KBM-7 (cell line): ENCODE measurements at regions not wholly inside any gene's neighbourhood (a gene's known extent, or its start where the extent isn't known, plus 50 kb on each side); places are given as distances from the start of the nearest gene placed in this dataset.
"Not testable (repeated sequence)": the region's sequence is repeated elsewhere in the genome, so short reads cannot be mapped to it uniquely, and the experiment has no call there.

Experiments
- DNase-seq: peaks from one replicate; pipeline ENCODE4 v3.0.0-alpha.2; 2015
- in situ Hi-C: fragments of 300-500 bp; cut with MboI; formaldehyde crosslinking; loops from 2 replicates; pipeline ENCODE4 v1.14.3; 2020; ENCODE audit warnings: low sequenced_read_pairs, low pct_unique_long_range_greater_than_20kb, mixed read lengths

DNA sequence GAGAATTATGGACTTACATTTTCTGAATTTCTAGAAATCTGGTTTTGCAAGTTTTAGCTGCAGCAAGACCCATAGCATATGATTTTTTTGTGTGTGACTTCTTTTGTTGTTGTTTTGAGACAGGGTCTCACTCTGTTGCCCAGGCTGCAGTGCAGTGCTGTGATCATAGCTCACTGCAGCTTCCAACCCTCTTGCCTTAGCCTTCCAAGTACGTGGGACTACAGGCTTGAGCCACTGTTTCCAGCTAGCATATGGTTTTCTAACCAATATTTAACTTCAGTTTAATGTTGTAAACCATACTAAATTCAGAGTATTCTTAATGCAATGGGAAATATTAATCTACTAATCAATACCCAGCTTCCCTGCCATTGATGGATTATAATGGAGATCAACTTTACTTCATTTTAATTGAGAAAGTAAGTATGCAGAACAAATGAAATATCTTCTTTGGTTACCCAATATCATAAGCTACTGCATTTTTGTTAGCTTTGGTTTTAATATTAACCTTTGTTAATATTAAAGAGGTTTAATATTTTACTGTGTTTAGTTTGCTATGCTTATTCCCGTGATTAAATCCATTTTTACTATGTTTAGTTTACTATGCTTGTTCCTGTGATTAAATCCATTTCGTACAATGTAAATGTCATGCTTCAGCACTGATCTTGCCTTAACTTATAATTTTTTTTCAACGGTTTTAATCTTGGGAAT lies 273.4 kb upstream of the TMEFF2 start:
- no peak for DNase-seq
- in situ Hi-C loops: no loop called here

DNA sequence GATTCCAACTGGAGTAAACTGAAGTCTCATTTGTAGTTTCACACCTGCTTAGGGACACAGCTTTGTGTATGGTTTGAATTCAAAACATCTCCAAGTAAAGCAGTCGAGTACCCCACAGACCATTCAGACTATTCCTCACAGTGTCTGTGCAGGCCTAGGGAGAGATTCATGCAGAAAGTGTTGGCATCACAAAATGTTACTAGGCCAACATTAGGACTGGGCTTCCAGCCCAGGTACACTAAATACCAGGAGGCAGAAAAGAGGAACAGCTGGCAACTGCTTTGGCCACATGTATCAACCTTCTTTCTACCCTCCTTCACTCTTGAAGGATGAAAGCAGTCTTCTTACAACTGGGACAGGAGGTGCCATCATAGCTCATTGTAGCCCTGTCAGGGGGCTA lies 270.4 kb upstream of the TMEFF2 start:
- in situ Hi-C loops: no loop called here
- DNase-seq: no peak

DNA sequence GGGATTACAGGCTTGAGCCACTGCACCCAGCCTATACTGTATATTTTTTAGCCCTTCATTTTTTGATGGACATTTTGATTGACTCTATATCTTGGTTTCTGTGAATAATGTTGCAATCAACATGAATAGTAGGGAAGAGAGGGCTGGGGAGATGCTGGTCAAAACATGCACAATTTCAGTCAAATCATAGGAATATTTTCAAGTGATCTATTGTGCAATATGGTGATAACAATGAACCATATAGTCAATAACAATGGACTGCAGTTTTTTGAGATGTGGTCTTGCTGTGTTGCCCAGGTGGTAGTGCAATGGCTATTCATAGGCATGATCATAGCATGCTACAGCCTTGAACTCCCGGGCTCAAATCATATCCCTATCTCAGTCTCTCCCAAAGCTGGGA lies 264.7 kb upstream of the TMEFF2 start:
- in situ Hi-C loops: no loop called here
- DNase-seq: no peak

DNA sequence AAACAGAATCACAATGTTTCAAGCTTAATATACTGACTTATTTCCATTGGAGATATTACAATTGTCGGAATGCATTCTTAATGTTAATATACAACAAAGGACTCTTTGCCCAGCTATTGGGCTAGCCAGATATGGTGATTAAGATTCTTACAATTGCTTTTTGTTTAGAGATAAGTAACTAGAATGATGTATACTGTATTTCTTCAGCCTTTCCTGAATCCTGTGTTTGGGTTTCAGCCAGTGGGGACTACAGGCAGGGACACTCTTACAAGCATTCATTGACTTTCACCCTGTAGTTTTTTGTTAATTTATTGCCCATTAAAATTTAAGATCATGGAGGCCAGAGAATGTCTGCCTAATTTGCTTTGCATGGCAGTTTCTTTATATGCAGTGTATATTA lies 254.1 kb upstream of the TMEFF2 start:
- DNase-seq: no peak
- in situ Hi-C loops: no loop called here

DNA sequence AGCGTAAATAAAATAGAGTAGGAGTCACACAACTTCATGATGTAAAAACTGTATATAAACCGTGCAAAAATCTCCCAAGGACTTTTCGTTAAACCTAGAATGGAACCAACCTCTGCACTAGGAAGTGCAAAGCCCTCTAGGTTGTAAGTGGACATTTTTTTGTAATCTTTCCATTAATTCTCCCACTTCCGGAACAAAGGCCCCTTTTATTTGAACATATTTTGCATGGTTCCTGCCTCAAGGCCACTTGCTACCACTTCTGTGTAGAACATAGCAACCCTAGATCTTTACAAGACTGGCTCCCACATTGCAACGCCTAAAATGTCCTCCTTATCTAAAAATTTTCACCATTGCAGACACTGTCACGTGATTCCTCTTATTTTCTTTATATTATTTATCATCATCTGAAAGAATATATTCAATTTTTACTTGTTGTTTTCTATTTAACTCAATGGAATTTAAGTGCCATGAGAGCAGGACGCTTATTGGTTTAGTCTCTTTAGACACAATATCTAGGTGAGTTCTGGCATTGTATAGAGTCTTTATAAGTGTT lies 249.6 kb upstream of the TMEFF2 start:
- DNase-seq: no peak
- in situ Hi-C loops: no loop called here

DNA sequence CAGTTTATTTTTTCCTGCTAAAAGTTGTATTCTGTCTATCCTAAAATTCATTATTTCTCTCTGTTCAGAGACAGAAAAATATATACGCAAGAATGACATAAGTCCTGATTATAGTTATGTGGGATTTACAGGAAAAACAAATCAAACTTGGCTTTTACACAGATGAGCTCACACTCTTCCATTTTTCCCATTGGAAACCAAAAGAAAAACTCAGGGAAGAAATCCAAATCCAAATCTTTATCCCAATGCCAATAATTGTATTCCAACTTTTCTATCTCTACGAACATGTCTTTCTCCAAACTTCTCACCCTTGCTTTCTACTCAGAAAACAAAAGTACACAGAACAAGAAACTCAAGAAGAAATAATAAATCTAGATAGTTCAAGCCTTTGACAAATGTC lies 249.1 kb upstream of the TMEFF2 start:
- no peak for DNase-seq
- in situ Hi-C loops: no loop called here

DNA sequence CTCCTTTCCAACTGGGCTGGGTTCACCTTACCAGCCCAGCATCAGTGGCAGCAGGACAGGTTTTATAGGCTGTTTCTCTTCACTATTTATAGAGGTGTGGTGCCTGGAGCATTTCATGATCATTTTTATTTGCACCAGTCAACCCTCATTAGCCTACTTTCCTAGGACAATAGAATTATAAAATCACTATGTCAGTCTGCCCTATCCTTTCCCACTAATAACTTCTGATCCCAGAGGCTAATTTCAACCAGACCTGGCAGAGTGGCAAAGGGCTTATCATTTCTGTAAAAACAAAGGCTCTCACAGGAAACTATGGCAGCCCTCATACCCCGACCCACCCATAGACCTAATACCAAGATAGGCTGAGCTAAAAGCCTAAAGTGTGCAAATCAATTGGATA lies 243.5 kb upstream of the TMEFF2 start:
- in situ Hi-C loops: no loop called here

DNA sequence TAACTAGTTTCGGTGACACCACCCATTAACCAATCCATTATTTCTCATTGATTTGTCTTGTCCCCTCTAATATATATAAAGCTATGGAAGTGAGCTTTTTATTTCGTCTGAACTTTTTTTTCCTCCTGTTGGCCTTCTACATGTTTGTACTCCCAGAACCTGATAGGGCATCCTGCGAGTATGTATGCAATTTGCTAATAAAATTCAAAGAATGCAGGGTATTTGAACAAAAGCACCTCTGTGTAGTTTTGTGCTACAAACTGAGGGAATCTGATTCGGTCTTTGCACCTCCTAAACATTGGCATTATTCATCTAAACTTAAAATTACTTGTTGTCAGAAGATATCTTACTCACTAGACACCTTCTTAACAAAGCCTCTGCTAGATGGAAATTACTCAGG lies 242.9 kb upstream of the TMEFF2 start:
- in situ Hi-C loops: no loop called here
- no peak for DNase-seq

More for the DNA sequence above, 243.5 kb upstream of the TMEFF2 start:
- DNase-seq: no peak

DNA sequence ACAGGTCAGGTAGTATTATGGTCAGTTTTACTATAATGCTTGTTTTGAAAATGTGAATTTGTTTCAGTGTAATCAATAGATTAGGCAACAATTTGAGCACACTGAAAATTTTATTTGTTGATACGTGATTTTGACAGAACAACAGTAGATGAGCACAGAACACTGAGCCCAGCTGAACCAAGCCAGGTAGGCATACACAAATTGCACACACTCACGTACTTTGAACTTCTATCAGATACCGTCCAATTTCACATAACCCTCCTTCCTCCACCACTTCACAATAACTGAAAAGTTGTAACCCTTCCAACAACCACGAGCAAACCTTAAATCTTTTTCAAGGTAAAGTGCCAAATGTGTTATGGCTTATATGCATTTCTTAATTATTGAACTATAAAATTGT lies 229.5 kb upstream of the TMEFF2 start:
- in situ Hi-C loops: no loop called here
- DNase-seq: no peak

DNA sequence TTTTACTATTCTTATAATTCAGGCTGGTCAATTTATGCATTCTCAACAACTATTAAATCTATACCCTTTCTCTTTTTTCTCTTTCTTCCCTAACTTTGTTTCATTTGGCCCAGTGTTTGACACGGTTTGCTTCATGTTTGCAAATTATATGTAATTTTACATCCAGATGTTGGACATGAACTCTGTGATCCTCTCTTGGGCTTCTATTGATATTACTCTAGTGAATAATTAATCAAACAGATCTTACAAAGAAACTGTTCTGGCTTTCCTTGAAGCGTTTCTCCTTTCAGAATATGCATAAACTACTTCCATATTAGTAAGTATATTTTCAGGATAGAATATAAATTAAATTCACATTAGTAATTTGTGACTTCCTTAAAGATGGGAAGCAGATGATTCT lies 225.1 kb upstream of the TMEFF2 start:
- in situ Hi-C loops: no loop called here
- no peak for DNase-seq

DNA sequence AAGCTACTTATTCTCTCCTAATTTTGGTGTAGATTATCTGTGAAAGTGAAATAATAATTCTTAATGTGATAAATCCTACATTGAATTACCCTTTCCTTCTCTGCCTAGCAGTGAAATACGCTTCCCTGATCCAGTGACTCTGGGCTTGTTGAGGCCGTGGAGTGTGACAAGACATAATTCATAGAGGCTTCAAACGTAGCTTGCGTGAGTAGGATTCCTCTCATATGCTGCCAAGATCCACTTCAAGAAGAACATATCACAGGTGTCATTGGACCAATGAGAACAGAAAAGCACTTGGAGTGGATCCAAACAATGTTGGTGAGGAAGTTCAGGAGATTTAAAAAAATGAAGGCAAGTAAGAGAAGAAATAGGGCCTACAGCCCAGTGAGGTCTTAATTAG lies 221.3 kb upstream of the TMEFF2 start:
- in situ Hi-C loops: no loop called here
- no peak for DNase-seq

DNA sequence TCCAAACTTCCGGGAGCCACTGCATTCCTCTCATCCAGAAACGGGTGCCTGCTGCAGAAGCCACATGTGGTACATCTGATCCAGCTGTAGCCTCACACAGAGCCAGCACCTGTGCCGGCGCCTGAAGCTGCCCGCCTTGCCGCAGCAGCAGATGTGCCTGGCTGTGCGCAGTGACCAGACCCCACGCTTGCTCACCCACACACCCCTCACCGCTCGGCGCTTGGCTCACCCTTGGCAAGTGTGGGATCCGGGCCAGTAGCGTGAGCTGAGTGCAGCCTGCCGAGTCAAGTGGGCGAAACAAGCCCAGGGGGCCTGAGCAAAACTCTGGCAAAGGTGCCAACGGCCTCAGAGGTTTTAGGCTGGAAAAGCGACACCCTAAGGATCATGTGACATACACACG lies 220.1 kb upstream of the TMEFF2 start:
- no peak for DNase-seq
- in situ Hi-C loops: no loop called here

DNA sequence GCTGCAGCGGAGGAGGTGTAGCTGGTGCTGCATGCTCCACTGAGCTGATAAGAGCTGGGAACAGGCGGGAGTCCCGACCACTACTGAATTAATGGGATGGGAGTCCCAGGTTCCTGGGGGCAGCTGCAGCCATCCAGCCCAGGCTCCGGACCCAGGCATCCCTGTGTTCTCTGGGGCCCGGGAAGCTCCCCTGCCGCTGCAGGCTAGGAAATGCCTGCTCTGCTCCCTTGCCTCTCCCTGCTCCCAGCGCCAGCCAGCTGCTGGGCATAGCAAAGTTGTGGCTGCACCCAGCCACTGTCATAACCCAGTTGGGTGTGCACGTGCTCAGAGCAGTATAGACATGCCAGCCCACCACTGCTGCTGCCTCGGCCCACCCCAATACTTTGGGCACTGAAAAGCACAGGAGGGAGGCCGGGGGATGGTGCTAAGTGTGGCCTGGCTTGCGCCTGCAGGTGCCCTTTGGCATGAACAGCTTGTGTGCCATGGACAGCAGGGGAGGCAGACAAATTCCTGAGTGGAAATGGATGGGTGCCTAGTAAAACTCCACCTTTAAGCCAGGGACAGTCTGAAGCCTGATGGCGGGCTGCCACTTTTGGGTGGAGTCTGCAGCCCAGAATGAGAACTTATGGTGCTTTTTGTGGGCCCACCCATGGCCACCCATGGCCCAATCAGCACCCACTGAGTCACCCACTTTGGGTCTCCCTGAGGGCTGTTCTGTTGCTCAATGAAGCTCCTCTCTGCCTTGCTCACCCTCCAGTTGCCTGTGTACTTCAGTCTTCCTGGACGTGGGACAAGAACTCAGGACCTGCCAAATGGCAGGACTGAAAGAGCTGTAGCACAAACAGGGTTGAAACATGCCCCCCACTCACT lies 219.3 kb upstream of the TMEFF2 start:
- no peak for DNase-seq
- in situ Hi-C loops: no loop called here

DNA sequence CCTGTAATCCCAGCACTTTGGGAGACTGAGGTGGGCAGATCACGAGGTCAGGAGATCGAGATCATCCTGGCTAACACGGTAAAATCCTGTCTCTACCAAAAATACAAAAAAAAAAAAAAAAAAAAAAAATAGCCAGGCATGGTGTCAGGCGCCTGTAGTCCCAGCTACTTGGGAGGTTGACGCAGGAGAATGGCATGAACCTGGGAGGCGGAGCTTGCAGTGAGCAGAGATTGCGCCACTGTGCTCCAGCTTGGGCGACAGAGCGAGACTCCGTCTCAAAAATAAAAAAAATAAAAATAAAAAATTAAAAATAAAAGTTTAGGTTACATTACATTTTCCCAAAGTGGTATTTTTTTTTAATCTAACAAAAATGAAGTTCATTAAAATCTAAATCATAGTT lies 218.1 kb upstream of the TMEFF2 start:
- in situ Hi-C loops, DNase-seq: not testable (repeated sequence)

DNA sequence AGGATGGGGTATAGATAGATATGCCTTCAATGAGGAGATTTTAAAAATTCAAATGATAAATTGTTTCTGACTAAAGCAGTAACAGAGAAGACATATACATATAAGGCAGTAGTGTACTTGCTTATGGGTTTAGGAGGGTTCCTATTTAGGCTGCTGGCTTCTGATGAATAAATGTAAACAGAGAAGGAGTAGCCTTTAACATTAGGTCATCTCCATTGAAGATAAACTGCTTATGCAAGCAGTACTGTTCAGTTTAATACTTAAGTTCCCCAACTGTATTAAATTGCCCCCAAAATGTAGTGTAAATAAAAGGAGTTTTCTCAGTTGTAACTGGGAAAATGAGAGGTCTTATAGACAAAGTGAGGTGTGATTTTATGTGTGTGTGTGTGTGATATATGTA lies 217.7 kb upstream of the TMEFF2 start:
- no peak for DNase-seq
- in situ Hi-C loops: no loop called here

DNA sequence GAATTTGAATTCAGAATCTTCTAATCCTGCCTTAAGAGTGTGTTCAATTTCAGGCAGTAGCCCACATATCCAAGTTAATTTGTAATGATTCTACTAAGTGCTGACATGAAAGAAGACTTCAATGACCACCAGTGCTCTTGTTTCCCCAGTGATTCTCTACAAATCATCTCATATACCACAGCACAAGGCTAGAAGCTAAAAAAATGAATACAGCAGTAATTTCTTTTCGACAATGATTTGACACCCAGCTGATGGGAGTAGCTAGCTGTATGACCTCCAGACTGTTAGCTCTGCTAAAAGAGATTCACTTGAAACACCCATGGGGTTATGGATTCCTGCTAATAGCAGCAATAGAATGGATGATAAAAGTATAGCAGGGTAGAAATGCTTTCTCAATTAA lies 217.0 kb upstream of the TMEFF2 start:
- no peak for DNase-seq
- in situ Hi-C loops: no loop called here

DNA sequence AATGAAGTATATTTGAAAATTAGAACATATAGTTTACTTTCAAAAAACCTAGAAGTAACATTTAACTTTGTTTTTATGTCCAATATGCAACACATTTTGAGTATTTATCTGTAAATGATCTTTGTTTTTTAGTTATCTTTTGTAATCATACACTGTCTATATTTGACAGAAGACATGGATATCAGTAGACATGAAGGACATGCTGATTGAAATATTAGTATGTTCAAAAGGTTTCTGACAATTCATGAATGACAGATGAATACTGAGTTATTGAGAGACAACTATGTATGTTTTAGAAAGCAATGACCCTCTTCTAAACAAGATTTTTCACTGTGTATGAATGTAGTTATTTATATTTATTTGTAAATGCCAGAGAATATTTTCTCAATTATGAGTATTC lies 215.6 kb upstream of the TMEFF2 start:
- DNase-seq: no peak
- in situ Hi-C loops: no loop called here

DNA sequence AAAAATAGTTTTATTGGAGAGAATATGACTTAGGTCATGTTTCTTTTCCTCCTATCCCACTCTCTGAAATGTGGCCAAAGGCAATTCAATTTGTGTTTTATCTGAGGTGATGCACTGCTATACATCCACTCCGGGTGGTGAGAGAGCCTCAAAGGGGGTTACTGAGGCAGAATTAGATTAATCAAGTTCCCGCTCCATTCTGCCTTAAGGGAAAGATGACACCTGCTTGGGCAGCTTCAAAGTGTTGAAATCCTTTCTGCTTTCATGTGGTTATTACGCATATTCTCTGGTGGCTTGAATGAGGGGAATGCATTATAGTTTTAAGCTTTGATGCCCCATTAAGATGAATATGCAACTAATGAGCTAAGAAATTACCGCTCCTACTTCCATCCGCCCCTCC lies 213.0 kb upstream of the TMEFF2 start:
- DNase-seq: no peak
- in situ Hi-C loops: no loop called here

DNA sequence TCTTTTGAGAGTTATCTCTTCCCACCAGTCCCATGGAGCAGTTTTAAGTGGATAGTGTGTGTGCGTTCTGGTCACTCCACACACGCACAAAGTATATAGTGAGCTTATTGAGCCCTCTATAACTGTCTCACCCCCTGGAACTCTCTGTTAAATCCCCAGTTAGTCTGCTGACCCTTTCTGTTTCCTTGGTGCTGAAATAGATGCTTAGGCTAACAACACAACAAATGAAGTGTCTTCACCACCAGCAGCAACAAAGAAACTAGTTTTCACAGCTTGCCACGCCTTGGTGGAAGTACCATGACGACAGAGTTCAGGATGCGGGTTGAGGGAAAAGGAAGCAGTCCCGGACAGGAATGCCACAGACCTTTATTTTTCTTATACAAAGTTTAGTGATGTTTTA lies 203.5 kb upstream of the TMEFF2 start:
- no peak for DNase-seq
- in situ Hi-C loops: no loop called here

DNA sequence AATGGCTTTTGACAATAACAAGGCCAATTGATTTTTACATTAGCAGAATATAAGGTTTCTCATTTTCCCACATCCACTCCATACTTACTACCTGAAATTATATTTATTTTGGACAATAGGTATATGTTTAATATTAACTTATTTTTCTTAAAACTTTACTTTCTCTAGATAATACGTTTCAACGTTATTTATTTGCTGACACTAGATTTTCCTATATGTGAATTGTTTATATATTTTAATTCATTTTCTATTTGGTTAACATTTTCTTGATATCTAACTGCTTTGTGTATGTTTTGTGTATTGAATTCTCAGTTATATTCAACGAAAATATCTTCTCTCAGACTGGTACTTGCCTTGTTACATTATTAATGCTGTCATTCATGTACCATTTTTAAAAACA lies 199.9 kb upstream of the TMEFF2 start:
- in situ Hi-C loops: no loop called here

DNA sequence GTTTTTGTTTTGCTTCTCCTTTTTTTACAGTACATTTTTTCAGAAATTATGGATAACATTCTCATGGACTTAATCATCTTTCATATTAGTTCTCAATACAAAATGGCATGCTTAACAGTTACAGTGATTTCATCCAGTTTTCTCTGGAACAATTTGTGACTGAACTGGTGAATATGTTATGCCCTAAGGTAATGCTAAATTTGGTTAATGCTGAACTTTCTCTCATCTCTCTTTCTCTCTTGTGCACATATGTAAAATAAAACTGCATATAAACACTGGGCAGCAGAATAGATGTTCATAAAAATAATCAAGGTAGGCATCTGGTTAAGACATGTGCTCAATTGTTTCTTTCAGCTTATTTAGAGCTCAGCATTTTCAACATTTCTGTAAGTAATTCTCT lies 196.3 kb upstream of the TMEFF2 start:
- in situ Hi-C loops: no loop called here

More for the DNA sequence above, 199.9 kb upstream of the TMEFF2 start:
- no peak for DNase-seq

More for the DNA sequence above, 196.3 kb upstream of the TMEFF2 start:
- no peak for DNase-seq
